T-helper 2 cell treated with Interferon-gamma antibody and Interleukin-4, amounts not matched to agents 5 μg/mL and 100 μg/mL, for 36 hours (primary cell): ENCODE measurements at regions not wholly inside any gene's neighbourhood (a gene's known extent, or its start where the extent isn't known, plus 50 kb on each side); places are given as distances from the start of the nearest gene placed in this dataset.

Experiments used
- DNase-seq: peaks from one replicate; pipeline ENCODE4 v3.0.0; 2021; ENCODE audit warnings: low spot score
- H3K27ac Mint-ChIP-seq: one replicate; pipeline ENCODE4 v1.8.0; 2021; ENCODE audit warnings: mild to moderate bottlenecking, mixed read lengths
- H3K27me3 Mint-ChIP-seq: one replicate; pipeline ENCODE4 v1.8.0; 2021; ENCODE audit warnings: low read depth, mixed read lengths
- H3K36me3 Mint-ChIP-seq: one replicate; pipeline ENCODE4 v1.8.0; 2021; ENCODE audit warnings: low read depth, mixed read lengths
- H3K4me1 Mint-ChIP-seq: one replicate; pipeline ENCODE4 v1.8.0; 2021; ENCODE audit warnings: low read depth, mixed read lengths
- H3K4me3 Mint-ChIP-seq: one replicate; pipeline ENCODE4 v1.8.0; 2022; ENCODE audit warnings: mild to moderate bottlenecking, moderate library complexity, mixed read lengths
- H3K9me3 Mint-ChIP-seq: one replicate; pipeline ENCODE4 v1.8.0; 2021; ENCODE audit warnings: mixed read lengths

DNA sequence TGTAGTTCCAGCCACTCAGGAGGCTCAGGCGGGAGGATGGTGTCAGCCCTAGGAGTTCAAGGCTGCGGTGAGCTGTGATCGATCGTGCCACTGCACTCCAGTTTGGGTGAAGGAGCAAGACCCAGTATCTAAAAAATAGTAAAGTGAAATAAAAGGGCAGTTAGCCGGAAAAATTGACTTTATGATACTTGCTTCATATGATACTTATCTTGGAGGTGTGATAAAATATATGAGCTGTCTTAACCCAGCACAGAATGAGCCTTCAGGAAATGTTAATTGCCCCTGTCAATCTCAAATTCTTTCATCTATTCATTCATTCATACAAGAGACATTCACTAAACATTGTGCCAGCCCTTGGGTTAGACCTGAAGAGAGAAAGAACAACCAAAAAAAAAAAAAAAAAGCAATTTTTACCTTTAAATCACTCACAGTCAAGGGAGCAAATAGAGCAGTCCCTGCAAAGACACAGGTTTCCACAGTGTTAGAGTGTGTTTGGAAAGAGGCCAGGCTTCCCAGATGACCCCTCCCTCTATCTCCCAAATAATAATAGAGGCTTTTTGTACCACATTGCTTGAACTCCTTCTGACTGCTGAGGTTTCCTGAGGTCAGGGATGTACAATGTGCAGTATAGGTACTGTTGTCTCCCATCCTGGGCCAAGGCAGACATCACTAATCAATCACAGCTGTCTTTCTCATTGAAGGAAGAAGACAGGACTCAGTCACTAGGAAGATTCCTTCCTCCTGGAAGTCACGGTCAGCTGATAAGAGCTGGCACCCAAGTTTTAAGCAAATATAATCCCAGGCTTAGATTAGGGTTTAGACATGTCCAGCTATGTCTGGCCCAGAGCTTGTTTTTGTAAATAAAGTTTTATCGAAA is 454.6 kb downstream of the MIAT start:
- H3K4me1 Mint-ChIP-seq = no peaks in the 10 kb centered on the region
- H3K36me3 Mint-ChIP-seq = no peaks in the 10 kb centered on the region
- H3K9me3 Mint-ChIP-seq = peaks cover 4% of the 10 kb centered on the region
- H3K4me3 Mint-ChIP-seq = no peak overlapping the region
- DNase-seq = no peak
- no peak overlapping the region for H3K27ac Mint-ChIP-seq
- no peaks in the 10 kb centered on the region for H3K27me3 Mint-ChIP-seq

DNA sequence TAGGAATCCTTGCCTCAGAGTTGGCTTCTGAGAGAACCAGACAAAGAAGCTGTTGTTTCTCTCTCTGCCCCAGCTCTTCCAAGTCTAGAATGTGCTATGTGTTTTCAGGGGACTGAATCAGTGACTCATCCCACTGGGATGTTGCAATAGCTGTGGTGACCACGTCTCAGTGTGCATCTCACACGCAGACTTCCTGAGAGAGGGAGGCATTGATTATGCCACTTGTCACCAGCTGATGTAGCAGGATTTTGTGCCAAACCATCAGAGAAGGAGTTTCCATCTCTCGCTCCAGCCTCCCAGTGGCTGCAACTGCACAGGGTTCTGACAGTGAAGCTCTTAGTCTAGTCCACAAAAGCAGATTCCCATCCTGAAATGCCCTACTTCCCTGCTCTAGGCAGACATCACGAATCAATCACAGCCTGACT is 455.8 kb downstream of the MIAT start:
- H3K4me3 Mint-ChIP-seq = no peak overlapping the region
- H3K4me1 Mint-ChIP-seq = no peaks in the 10 kb centered on the region
- H3K27ac Mint-ChIP-seq = no peak overlapping the region
- peaks cover 4% of the 10 kb centered on the region for H3K9me3 Mint-ChIP-seq
- DNase-seq = no peak
- H3K27me3 Mint-ChIP-seq = no peaks in the 10 kb centered on the region
- H3K36me3 Mint-ChIP-seq = no peaks in the 10 kb centered on the region

DNA sequence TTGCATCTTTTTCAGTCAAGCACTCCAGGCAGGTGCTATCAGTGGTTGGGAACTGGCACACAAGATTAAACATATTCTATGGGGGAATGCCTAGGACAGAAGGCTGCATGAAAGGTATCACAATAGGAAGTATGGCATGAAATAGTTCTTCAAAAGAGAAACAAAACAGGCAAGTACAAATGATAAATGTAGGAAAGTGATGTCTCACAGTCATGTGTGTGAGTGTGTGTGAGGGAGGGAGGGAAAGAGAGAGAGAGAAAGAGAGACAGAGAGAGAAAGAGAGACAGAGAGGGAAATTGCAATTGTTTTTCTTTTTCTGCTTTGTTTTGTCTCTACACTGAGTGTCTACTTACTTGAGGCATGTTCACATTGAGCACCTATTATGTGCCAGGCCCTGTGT is 456.3 kb downstream of the MIAT start:
- Mint-ChIP-seq H3K9me3 (peaks cover 4% of the 10 kb centered on the region), H3K4me1 (no peaks in the 10 kb centered on the region), H3K27me3 (no peaks in the 10 kb centered on the region), H3K27ac (no peak overlapping the region), H3K4me3 (no peak overlapping the region), H3K36me3 (no peaks in the 10 kb centered on the region)
- no peak for DNase-seq

DNA sequence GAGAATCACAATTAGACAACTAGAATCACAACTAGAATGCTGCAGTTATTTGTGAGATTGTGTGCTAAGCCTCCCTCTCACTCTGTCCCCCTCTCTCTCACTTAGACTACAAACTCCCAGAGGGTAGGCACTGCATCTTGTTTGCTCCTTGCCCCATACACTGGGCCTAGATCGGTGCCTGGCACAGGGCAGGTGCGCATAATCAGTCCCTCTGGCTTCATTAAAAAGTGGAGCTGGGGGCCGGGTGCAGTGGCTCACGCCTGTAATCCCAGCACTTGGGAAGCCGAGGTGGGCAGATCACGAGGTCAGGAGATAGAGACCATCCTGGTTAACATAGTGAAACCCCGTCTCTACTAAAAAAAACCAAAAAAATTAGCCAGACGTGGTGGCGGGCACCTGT is 456.8 kb downstream of the MIAT start:
- no peaks in the 10 kb centered on the region for H3K4me1 Mint-ChIP-seq
- no peak for DNase-seq
- no peaks in the 10 kb centered on the region for H3K36me3 Mint-ChIP-seq
- H3K27me3 Mint-ChIP-seq = no peaks in the 10 kb centered on the region
- no peak overlapping the region for H3K4me3 Mint-ChIP-seq
- peaks cover 2% of the 10 kb centered on the region for H3K9me3 Mint-ChIP-seq
- no peak overlapping the region for H3K27ac Mint-ChIP-seq

DNA sequence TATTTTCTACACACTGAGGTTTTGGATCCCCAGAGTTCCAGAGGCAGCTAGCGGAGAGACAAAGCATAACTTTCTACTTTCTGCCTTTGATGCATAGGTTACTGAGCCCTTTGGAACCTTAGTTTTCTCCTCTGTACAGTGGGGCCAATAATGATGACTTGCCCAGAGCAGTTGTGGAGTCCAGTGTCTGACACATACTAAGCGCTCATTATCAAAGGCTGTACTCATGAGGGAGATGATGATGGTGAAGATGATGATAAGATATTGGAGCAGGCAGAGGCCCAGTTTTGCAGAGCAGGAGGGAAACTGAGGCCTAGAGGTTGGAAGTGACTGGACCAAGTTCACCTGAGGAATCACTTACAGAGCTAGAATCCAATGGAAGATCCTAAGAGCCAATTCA is 458.0 kb downstream of the MIAT start:
- Mint-ChIP-seq H3K4me1 (no peaks in the 10 kb centered on the region), H3K27me3 (no peaks in the 10 kb centered on the region), H3K4me3 (no peak overlapping the region), H3K36me3 (no peaks in the 10 kb centered on the region), H3K9me3 (no peaks in the 10 kb centered on the region), H3K27ac (no peak overlapping the region)
- DNase-seq = no peak

DNA sequence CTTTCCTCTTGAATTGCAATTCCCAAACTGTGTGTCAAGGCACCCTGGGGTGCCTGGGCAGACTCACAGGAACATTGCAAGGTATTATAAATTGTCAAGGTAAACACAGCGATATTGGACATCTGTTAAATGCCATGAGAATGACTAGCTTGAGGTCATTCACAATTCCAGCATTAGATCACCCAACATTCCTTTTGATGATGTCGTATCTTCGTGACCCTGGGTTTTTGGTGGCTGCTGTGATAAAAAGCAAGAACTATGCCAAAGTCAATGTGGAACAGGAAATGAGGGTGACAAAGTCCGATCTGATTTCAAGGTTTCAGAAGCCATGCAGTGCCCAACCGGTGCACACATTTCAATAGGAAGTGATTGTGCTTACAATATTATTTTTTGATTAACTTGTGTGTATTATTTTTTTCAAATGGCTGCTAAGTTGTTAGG is 458.4 kb downstream of the MIAT start:
- Mint-ChIP-seq H3K4me3 (no peak overlapping the region), H3K9me3 (no peaks in the 10 kb centered on the region), H3K36me3 (no peaks in the 10 kb centered on the region), H3K27ac (no peak overlapping the region), H3K27me3 (no peaks in the 10 kb centered on the region), H3K4me1 (no peaks in the 10 kb centered on the region)
- no peak for DNase-seq

DNA sequence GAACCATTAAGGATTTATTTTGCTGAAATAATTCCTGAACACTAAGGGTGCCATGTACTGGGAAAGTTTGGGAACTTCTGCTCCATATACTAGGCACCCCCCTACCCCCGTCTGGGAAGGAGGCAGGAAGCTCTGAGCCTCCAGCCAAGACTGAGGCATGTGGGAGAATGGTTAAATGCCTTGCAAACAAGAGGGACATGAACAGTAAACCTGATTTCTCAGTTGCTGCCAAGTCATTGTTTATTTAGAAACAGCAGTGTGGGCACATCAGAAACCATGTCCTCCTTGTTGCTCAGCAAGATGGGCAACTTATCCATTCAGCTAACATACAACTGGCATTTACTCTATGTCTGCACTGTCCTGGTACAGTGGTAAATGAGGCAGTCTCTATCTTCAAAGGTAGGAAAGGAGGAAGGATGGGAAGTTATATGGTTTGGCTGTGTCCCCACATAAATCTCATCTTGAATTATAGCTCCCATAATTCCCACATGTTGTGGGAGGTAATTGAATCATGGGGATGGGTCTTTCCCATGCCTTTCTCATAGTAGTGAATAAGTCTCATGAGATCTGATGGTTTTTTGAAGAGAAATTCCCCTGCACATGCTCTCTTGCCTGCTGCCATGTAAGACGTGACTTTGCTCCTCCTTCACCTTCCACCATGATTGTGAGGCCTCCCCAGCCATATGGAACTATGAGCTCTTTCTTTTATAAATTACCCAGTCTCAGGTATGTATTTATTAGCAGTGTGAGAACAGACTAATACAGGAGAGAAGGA is 459.1 kb downstream of the MIAT start:
- H3K4me3 Mint-ChIP-seq = no peak overlapping the region
- H3K27me3 Mint-ChIP-seq = no peaks in the 10 kb centered on the region
- H3K9me3 Mint-ChIP-seq = no peaks in the 10 kb centered on the region
- no peak for DNase-seq
- no peaks in the 10 kb centered on the region for H3K4me1 Mint-ChIP-seq
- no peaks in the 10 kb centered on the region for H3K36me3 Mint-ChIP-seq
- H3K27ac Mint-ChIP-seq = no peak overlapping the region

DNA sequence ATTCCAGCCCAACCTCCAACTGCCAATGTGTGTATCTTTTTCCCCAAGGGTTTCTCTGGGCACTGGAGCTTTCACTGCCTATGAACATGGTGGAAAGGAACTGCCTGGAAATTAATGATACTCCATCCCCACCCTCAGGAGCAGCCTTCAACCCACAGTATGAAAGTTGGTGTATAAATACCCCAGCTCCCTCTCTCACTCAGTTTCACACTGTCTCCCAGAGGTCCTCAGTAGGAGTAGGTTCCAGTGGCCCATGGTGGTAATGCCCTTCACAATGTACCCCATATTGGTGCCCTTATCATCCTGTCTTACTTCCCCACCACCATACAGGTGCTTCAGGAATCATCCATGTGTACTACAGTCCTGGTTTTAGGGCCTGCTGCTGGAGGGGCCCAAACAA is 462.6 kb downstream of the MIAT start:
- H3K9me3 Mint-ChIP-seq = no peaks in the 10 kb centered on the region

DNA sequence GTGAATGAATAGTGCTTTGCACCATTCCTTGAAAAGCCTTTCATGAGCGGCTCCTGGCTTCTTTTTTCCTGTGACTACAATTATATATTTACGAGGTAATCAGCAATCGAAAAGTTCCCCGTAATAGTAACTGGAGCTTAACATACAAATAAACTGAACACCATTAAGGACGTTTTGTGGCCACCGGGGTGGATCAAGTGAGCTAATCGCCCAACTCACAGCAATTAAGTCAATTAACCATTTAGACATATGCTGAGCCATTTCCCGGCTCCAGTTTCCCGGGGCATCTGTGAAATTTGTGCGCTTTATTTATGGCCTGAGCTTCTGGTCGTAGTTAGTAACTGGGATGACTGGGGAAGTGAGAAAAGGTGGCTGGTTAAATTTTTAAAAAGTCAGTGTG is 465.2 kb downstream of the MIAT start:
- H3K4me1 Mint-ChIP-seq = no peaks in the 10 kb centered on the region
- H3K27ac Mint-ChIP-seq = no peak overlapping the region
- no peaks in the 10 kb centered on the region for H3K36me3 Mint-ChIP-seq
- peaks cover 13% of the 10 kb centered on the region for H3K27me3 Mint-ChIP-seq
- DNase-seq = no peak
- H3K9me3 Mint-ChIP-seq = no peaks in the 10 kb centered on the region
- no peak overlapping the region for H3K4me3 Mint-ChIP-seq

More for the DNA sequence above, 462.6 kb downstream of the MIAT start:
- no peak overlapping the region for H3K4me3 Mint-ChIP-seq
- no peaks in the 10 kb centered on the region for H3K36me3 Mint-ChIP-seq
- H3K27me3 Mint-ChIP-seq = peaks cover 1% of the 10 kb centered on the region
- H3K27ac Mint-ChIP-seq = no peak overlapping the region
- DNase-seq = no peak
- no peaks in the 10 kb centered on the region for H3K4me1 Mint-ChIP-seq

DNA sequence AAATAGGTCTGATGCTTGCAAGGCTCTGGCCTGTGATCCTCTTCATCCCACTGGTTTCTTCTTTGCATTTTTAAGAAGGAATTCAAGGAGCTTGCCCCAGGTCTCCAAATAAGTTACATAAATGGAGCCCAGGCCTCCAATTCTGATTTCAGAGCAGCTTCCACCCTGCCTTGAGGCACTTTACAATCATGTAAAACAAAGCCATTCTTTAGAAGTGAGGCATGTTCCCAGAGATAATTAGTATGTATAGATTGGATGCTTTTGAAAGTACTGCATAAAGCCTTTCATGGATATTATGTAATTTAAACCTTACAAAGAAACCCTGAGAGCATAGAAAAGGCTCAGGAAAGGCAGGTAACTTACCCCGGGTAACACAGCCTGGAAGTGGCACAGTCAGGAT is 466.5 kb downstream of the MIAT start:
- no peaks in the 10 kb centered on the region for H3K36me3 Mint-ChIP-seq

DNA sequence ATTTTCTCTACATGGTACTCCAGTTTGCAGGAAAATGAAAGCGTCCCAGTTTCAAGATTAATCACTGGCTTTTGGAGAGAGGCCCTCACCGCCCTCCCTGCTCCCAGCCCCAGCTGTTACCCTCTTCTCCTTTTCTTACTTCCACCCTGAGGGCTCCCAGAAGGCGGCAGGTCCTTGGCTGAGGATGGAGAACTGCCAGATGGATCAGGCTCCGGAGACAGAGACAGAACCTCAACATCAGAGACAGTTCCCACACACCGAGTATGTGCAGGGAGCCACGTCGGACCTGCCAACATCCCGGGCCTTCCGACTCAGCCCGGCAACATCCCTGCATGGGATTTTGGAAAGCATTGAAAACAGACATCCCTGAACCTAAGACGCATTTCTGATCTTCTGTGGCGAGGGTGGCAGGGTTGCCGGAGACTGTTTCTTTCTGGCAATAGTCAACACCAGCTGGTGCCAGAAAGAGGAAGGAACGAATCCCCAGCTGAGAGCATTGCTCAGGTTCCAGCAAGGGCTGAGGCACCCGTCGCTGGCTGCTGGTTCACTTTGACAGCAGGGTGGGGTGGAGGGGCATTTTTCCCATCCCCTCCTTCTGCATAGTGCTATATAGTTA is 467.1 kb downstream of the MIAT start:
- Mint-ChIP-seq H3K4me3 (no peak overlapping the region), H3K9me3 (no peaks in the 10 kb centered on the region), H3K4me1 (no peaks in the 10 kb centered on the region), H3K27me3 (peaks cover 13% of the 10 kb centered on the region), H3K27ac (no peak overlapping the region), H3K36me3 (no peaks in the 10 kb centered on the region)
- no peak for DNase-seq

More for the DNA sequence above, 466.5 kb downstream of the MIAT start:
- no peaks in the 10 kb centered on the region for H3K4me1 Mint-ChIP-seq
- no peak overlapping the region for H3K27ac Mint-ChIP-seq
- peaks cover 13% of the 10 kb centered on the region for H3K27me3 Mint-ChIP-seq
- H3K9me3 Mint-ChIP-seq = no peaks in the 10 kb centered on the region
- H3K4me3 Mint-ChIP-seq = no peak overlapping the region
- no peak for DNase-seq

DNA sequence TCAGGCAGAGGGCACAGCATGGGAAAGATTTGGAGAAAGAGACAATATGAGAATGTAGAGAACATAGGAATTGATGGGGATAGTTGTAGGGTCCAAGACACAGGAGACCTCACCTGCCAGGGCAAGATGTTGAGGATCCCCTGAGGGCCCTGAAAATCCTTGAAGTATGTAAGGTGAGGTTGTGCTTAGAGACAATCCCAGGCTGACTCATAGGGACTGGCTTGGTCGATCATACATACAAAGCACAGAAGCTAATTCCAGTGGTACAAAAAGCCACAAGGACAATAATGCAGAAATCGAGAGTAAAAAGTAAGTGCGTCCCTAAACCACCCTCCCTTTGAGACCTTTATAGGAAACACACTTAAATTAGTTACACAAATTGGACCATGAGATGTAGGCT is 468.2 kb downstream of the MIAT start:
- Mint-ChIP-seq H3K4me1 (no peaks in the 10 kb centered on the region), H3K9me3 (no peaks in the 10 kb centered on the region), H3K36me3 (no peaks in the 10 kb centered on the region), H3K4me3 (no peak overlapping the region), H3K27ac (no peak overlapping the region), H3K27me3 (peaks cover 13% of the 10 kb centered on the region)
- DNase-seq = no peak

DNA sequence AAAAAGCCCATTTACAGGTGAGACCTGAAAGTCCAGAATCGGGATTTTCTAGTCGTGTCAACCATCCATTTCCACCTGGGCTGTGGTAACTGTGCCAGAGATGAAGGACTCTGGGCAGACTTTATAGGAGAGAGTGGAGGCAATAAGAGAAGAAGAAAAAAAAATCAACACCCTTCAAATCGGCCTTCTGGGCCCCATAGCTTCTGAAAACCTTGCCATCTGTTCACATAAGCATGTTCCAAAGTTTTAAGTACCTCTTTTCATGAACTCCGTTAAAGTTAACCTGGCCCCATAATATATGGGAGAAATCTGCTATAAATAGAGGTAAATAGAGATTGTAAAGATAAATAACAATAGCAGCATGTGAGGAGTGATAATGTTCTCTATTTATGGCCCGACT is 470.5 kb downstream of the MIAT start:
- no peaks in the 10 kb centered on the region for H3K36me3 Mint-ChIP-seq
- H3K27me3 Mint-ChIP-seq = peaks cover 13% of the 10 kb centered on the region
- DNase-seq = no peak
- no peaks in the 10 kb centered on the region for H3K4me1 Mint-ChIP-seq
- no peak overlapping the region for H3K27ac Mint-ChIP-seq
- no peak overlapping the region for H3K4me3 Mint-ChIP-seq
- no peaks in the 10 kb centered on the region for H3K9me3 Mint-ChIP-seq

DNA sequence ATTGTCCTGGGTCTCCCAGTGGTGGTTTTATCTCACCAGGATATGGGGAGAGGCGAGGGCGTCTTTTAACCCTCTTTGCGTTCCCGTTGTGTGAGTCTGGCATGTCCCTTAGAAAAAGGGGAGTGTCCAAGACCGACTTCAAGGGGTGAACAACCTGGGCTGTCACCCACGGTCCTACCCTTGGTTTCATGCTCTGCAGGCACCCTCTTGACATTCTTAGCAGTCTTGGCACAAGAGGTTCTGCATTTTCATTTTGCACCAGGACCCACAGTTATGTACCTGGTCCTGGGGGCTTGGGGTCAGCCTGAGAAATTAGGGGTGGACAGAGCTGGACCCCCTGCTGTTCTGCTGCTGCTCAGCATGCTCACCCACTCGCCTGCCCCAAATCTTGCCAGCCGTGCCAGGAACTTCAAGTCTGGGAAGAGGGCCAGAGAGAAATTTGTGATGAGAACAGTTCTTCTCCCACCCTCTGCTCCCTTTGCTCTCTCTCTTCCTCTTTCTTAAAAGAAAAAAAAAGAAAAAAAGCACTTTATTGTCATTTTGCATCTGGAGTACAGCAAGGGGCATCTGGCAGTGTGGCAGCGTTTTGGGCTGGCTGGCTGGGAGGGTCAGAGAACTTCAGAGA is 471.2 kb downstream of the MIAT start:
- H3K36me3 Mint-ChIP-seq = no peaks in the 10 kb centered on the region
- peaks cover 13% of the 10 kb centered on the region for H3K27me3 Mint-ChIP-seq
- peaks cover under 1% of the 10 kb centered on the region for H3K4me1 Mint-ChIP-seq
- H3K4me3 Mint-ChIP-seq = no peak overlapping the region
- no peak for DNase-seq
- H3K9me3 Mint-ChIP-seq = no peaks in the 10 kb centered on the region
- H3K27ac Mint-ChIP-seq = no peak overlapping the region
